ENCODE measurements at regions not wholly inside any gene's neighbourhood (a gene's known extent, or its start where the extent isn't known, plus 50 kb on each side); places are given as distances from the start of the nearest gene placed in this dataset.

DNA sequence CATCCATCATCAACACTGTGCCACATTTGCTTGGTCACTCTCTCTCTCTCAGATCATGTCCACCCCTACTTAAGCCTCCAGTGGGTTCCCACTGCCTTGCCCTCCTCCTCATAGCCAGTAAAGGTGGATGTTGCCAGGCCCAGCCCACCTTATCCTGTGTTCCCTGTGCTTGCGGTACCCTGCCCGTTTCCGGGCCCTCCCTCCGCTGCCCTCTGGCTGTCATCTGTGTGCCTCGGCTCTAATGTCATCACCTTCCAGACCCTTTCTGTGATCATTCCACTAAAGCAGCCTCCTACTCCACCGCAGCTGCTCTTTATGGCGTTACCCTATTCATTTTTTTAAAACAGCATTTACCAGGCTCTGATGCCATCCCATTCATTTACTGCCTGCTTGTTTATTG, 305.7 kb upstream of the SKOR2 start:
- no peak for DNase-seq
- Histone ChIP-seq H3K36me3 (ENCODE audit: control insufficient read depth in 4 of 4, insufficient read depth in 4 of 4, low read length in 4 of 4) (no peaks in the 10 kb centered on the region), H3K27me3 (ENCODE audit: control insufficient read depth in 3 of 3, insufficient read depth in 3 of 3, low read length in 2 of 3) (peaks cover 0 to 17% (median 16%) of the 10 kb centered on the region in 3 donors), H3K4me3 (no peak overlapping the region), H3K9me3 (ENCODE audit: control insufficient read depth in 4 of 4, insufficient read depth in 3 of 4, low read length in 3 of 4) (peaks cover 0 to 8% (median 0%) of the 10 kb centered on the region in 4 donors), H3K9ac (ENCODE audit: insufficient read depth in 1 of 2, low read length in 2 of 2) (no peak overlapping the region), H3K4me1 (ENCODE audit: control insufficient read depth in 5 of 5, insufficient read depth in 5 of 5, low read length in 5 of 5) (no peaks in the 10 kb centered on the region), H3K27ac (ENCODE audit: low read depth in 1 of 2, low read length in 1 of 2) (no peak overlapping the region)
- ATAC-seq (ENCODE audit: insufficient read depth, low FRiP score): no peak
- TF ChIP-seq, protein P1, sequence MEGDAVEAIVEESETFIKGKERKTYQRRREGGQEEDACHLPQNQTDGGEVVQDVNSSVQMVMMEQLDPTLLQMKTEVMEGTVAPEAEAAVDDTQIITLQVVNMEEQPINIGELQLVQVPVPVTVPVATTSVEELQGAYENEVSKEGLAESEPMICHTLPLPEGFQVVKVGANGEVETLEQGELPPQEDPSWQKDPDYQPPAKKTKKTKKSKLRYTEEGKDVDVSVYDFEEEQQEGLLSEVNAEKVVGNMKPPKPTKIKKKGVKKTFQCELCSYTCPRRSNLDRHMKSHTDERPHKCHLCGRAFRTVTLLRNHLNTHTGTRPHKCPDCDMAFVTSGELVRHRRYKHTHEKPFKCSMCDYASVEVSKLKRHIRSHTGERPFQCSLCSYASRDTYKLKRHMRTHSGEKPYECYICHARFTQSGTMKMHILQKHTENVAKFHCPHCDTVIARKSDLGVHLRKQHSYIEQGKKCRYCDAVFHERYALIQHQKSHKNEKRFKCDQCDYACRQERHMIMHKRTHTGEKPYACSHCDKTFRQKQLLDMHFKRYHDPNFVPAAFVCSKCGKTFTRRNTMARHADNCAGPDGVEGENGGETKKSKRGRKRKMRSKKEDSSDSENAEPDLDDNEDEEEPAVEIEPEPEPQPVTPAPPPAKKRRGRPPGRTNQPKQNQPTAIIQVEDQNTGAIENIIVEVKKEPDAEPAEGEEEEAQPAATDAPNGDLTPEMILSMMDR (IDR thresholded peaks at IDR 0.05; ENCODE audit: control extremely low read depth, extremely low read depth): no peak
- 81 to 88% methylated on average over 7 of the region's 7 CpGs for WGBS, 2 donors

DNA sequence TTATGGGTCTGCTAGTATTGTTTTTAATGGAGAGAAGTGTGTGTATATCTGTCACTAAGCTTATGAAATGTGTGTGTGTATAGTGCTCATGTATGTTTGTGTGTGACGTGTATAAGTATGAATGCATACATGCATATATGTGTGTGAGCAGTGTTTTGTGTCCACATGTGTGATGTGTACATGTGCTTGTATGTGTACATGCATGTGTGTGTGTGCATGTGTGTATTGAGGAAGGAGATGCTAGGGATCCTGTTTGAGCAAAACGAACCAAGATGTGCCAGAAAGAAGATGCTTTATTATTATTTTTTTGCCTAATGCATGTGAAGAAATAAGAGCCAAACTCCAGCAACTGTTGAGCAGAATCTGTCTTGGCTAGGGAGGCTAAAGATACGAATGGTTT, 301.3 kb upstream of the SKOR2 start:
- no peak overlapping the region for H3K4me3 ChIP-seq
- DNase-seq (no peak), ATAC-seq (ENCODE audit: insufficient read depth, low FRiP score) (no peak)
- no peaks in the 10 kb centered on the region for H3K4me1 ChIP-seq (ENCODE audit: control insufficient read depth in 5 of 5, insufficient read depth in 5 of 5, low read length in 5 of 5)
- TF ChIP-seq, protein P1 (IDR thresholded peaks at IDR 0.05; ENCODE audit: control extremely low read depth, extremely low read depth): no peak
- WGBS, 2 donors: 85 to 88% methylated on average over 3 of the region's 3 CpGs
- peaks cover 0 to 4% (median 0%) of the 10 kb centered on the region in 4 donors for H3K9me3 ChIP-seq (ENCODE audit: control insufficient read depth in 4 of 4, insufficient read depth in 3 of 4, low read length in 3 of 4)
- no peak overlapping the region for H3K9ac ChIP-seq (ENCODE audit: insufficient read depth in 1 of 2, low read length in 2 of 2)
- no peak overlapping the region for H3K27ac ChIP-seq (ENCODE audit: low read depth in 1 of 2, low read length in 1 of 2)
- H3K27me3 ChIP-seq (ENCODE audit: control insufficient read depth in 3 of 3, insufficient read depth in 3 of 3, low read length in 2 of 3): no peaks in the 10 kb centered on the region
- no peaks in the 10 kb centered on the region for H3K36me3 ChIP-seq (ENCODE audit: control insufficient read depth in 4 of 4, insufficient read depth in 4 of 4, low read length in 4 of 4)

DNA sequence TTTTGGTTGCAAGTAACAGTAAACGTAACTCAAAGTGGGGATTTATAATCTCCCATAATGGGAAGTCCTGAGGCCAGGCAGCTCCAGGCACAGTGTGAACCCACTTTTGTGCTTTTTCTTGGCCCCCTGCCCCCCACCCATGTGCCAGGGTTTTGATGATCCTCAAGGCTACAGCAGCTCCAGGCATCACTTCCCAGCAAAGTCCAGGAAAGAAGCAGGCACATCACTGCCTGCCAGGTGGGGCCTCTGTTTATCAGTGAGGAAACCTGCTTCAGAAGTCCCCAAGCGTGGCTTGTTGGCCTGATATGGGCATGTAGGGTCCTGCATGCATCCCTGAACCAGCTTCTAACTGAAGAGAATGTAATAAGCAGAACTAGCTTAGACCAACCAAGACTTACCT, 299.2 kb upstream of the SKOR2 start:
- H3K9ac ChIP-seq (ENCODE audit: insufficient read depth in 1 of 2, low read length in 2 of 2): no peak overlapping the region
- H3K9me3 ChIP-seq (ENCODE audit: control insufficient read depth in 4 of 4, insufficient read depth in 3 of 4, low read length in 3 of 4): peaks cover 0 to 3% (median 0%) of the 10 kb centered on the region in 4 donors
- H3K4me3 ChIP-seq: no peak overlapping the region
- H3K27ac ChIP-seq (ENCODE audit: low read depth in 1 of 2, low read length in 1 of 2): no peak overlapping the region
- no peaks in the 10 kb centered on the region for H3K27me3 ChIP-seq (ENCODE audit: control insufficient read depth in 3 of 3, insufficient read depth in 3 of 3, low read length in 2 of 3)
- DNase-seq (no peak), ATAC-seq (ENCODE audit: insufficient read depth, low FRiP score) (no peak)
- no peaks in the 10 kb centered on the region for H3K36me3 ChIP-seq (ENCODE audit: control insufficient read depth in 4 of 4, insufficient read depth in 4 of 4, low read length in 4 of 4)
- TF ChIP-seq, protein P1 (IDR thresholded peaks at IDR 0.05; ENCODE audit: control extremely low read depth, extremely low read depth): no peak
- H3K4me1 ChIP-seq (ENCODE audit: control insufficient read depth in 5 of 5, insufficient read depth in 5 of 5, low read length in 5 of 5): no peaks in the 10 kb centered on the region
- 68 to 86% methylated on average over 2 of the region's 2 CpGs for WGBS, 2 donors

DNA sequence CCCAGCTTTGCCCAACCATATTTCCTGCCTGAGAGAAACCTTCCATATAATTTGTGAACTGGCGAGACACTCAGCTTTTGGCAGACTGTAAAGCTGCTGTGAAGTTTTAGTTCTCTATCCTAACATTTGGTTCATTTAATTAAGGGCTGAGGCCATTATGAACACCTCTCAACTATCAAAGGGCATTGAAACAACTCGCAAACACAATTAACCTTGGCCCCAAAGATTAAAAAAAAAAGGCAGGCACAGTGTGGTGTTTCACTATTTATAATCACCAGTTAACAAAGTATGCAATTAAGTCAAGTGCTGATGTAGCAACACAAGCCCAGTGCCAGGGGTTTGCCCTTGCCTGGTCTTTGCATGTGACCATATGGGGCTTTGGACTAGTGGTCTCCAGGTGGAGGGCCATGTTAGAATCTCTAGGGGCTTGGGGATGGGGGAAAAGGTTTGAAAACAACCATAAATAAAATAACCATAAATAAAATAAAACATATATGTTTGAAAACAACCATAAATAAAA, 297.6 kb upstream of the SKOR2 start:
- 42 to 60% methylated on average over 2 of the region's 2 CpGs for WGBS, 2 donors
- no peaks in the 10 kb centered on the region for H3K4me1 ChIP-seq (ENCODE audit: control insufficient read depth in 5 of 5, insufficient read depth in 5 of 5, low read length in 5 of 5)
- H3K9me3 ChIP-seq (ENCODE audit: control insufficient read depth in 4 of 4, insufficient read depth in 3 of 4, low read length in 3 of 4): no peaks in the 10 kb centered on the region
- H3K27ac ChIP-seq (ENCODE audit: low read depth in 1 of 2, low read length in 1 of 2): no peak overlapping the region
- ATAC-seq (ENCODE audit: insufficient read depth, low FRiP score) (no peak), DNase-seq (no peak)
- H3K9ac ChIP-seq (ENCODE audit: insufficient read depth in 1 of 2, low read length in 2 of 2): no peak overlapping the region
- no peaks in the 10 kb centered on the region for H3K27me3 ChIP-seq (ENCODE audit: control insufficient read depth in 3 of 3, insufficient read depth in 3 of 3, low read length in 2 of 3)
- H3K36me3 ChIP-seq (ENCODE audit: control insufficient read depth in 4 of 4, insufficient read depth in 4 of 4, low read length in 4 of 4): no peaks in the 10 kb centered on the region
- TF ChIP-seq, protein P1 (IDR thresholded peaks at IDR 0.05; ENCODE audit: control extremely low read depth, extremely low read depth): no peak
- H3K4me3 ChIP-seq: no peak overlapping the region

Measured in lung (tissue), 11 donors.